ENCODE measurements at regions not wholly inside any gene's neighbourhood (a gene's known extent, or its start where the extent isn't known, plus 50 kb on each side); places are given as distances from the start of the nearest gene placed in this dataset.
"Not testable (repeated sequence)": the region's sequence is repeated elsewhere in the genome, so short reads cannot be mapped to it uniquely, and the experiment has no call there.

DNA sequence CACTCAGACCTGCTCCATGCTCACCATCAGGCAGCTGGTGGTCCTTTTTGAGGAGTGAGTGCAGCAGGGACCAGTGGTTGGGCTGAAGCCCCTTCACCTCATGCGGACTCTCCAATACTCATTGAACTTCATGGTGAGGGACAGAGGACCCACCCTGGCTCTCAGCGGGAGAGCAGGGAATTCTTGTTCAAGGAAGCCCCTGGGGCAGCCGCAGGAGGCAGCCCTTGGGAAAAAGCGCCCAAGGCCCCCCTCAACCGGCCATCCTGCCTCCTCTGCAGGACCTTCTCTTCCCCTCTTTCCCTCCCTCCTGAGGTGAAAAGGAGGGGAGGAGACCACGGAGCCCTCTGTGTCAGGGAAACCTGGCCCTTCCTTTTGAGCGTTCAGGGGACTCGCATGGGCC lies 4510.9 kb upstream of the OR11H1 start:
- not testable (repeated sequence) for H3K9ac ChIP-seq (ENCODE audit: low read depth in 1 of 2, low read length in 2 of 2); H3K9me3 ChIP-seq (ENCODE audit: control insufficient read depth in 2 of 2, low read length in 2 of 2); H3K27me3 ChIP-seq (ENCODE audit: control insufficient read depth in 2 of 2, insufficient read depth in 2 of 2, low read length in 2 of 2); H3K27ac ChIP-seq (ENCODE audit: low read depth in 2 of 2, low read length in 2 of 2); H3K4me3 ChIP-seq (ENCODE audit: low read length in 2 of 2); H3K36me3 ChIP-seq (ENCODE audit: control insufficient read depth in 2 of 2, insufficient read depth in 2 of 2, low read length in 2 of 2); H3K4me1 ChIP-seq (ENCODE audit: control insufficient read depth in 2 of 2, insufficient read depth in 2 of 2, low read length in 2 of 2)

- not testable (repeated sequence) for H3K36me3 ChIP-seq (ENCODE audit: control insufficient read depth in 2 of 2, insufficient read depth in 2 of 2, low read length in 2 of 2); H3K4me3 ChIP-seq (ENCODE audit: low read length in 2 of 2); H3K9ac ChIP-seq (ENCODE audit: low read depth in 1 of 2, low read length in 2 of 2); H3K9me3 ChIP-seq (ENCODE audit: control insufficient read depth in 2 of 2, low read length in 2 of 2); H3K4me1 ChIP-seq (ENCODE audit: control insufficient read depth in 2 of 2, insufficient read depth in 2 of 2, low read length in 2 of 2); H3K27ac ChIP-seq (ENCODE audit: low read depth in 2 of 2, low read length in 2 of 2); H3K27me3 ChIP-seq (ENCODE audit: control insufficient read depth in 2 of 2, insufficient read depth in 2 of 2, low read length in 2 of 2)
Measured at GRCh38 chr22:11020522-11020921, 4507.5 kb upstream of the OR11H1 start.

- H3K27ac ChIP-seq (ENCODE audit: low read depth in 2 of 2, low read length in 2 of 2); H3K27me3 ChIP-seq (ENCODE audit: control insufficient read depth in 2 of 2, insufficient read depth in 2 of 2, low read length in 2 of 2); H3K4me1 ChIP-seq (ENCODE audit: control insufficient read depth in 2 of 2, insufficient read depth in 2 of 2, low read length in 2 of 2); H3K4me3 ChIP-seq (ENCODE audit: low read length in 2 of 2); H3K9ac ChIP-seq (ENCODE audit: low read depth in 1 of 2, low read length in 2 of 2); H3K36me3 ChIP-seq (ENCODE audit: control insufficient read depth in 2 of 2, insufficient read depth in 2 of 2, low read length in 2 of 2): not testable (repeated sequence)
- peaks cover 6 to 29% of the 10 kb centered on the region in 2 donors for H3K9me3 ChIP-seq (ENCODE audit: control insufficient read depth in 2 of 2, low read length in 2 of 2)
Measured at GRCh38 chr22:11026541-11026940, 4501.5 kb upstream of the OR11H1 start.

DNA sequence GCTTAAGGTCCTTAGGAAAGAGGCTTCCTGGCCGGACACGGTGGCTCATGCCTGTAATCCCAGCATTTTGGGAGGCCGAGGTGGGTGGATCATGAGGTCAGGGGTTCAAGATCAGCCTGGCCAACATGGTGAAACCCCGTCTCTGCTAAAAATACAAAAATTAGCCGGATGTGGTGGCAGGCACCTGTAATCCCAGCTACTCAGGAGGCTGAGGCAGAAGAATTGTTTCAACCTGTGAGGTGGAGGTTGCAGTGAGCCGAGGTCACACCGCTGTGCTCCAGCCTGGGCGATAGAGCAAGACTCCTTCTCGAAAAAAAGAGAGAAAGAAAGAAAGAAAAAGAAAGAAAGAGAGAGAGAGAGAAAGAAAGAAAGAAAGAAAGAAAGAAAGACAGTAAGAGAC lies 4500.9 kb upstream of the OR11H1 start:
- H3K27me3 ChIP-seq (ENCODE audit: control insufficient read depth in 2 of 2, insufficient read depth in 2 of 2, low read length in 2 of 2); H3K36me3 ChIP-seq (ENCODE audit: control insufficient read depth in 2 of 2, insufficient read depth in 2 of 2, low read length in 2 of 2); H3K4me1 ChIP-seq (ENCODE audit: control insufficient read depth in 2 of 2, insufficient read depth in 2 of 2, low read length in 2 of 2); H3K27ac ChIP-seq (ENCODE audit: low read depth in 2 of 2, low read length in 2 of 2); H3K9ac ChIP-seq (ENCODE audit: low read depth in 1 of 2, low read length in 2 of 2); H3K4me3 ChIP-seq (ENCODE audit: low read length in 2 of 2): not testable (repeated sequence)
- peaks cover 6 to 32% of the 10 kb centered on the region in 2 donors for H3K9me3 ChIP-seq (ENCODE audit: control insufficient read depth in 2 of 2, low read length in 2 of 2)

- H3K36me3 ChIP-seq (ENCODE audit: control insufficient read depth in 2 of 2, insufficient read depth in 2 of 2, low read length in 2 of 2); H3K4me3 ChIP-seq (ENCODE audit: low read length in 2 of 2); H3K4me1 ChIP-seq (ENCODE audit: control insufficient read depth in 2 of 2, insufficient read depth in 2 of 2, low read length in 2 of 2); H3K27ac ChIP-seq (ENCODE audit: low read depth in 2 of 2, low read length in 2 of 2); H3K27me3 ChIP-seq (ENCODE audit: control insufficient read depth in 2 of 2, insufficient read depth in 2 of 2, low read length in 2 of 2); H3K9ac ChIP-seq (ENCODE audit: low read depth in 1 of 2, low read length in 2 of 2): not testable (repeated sequence)
- H3K9me3 ChIP-seq (ENCODE audit: control insufficient read depth in 2 of 2, low read length in 2 of 2) = peaks cover 6 to 33% of the 10 kb centered on the region in 2 donors
Measured at GRCh38 chr22:11027532-11027931, 4500.5 kb upstream of the OR11H1 start.

DNA sequence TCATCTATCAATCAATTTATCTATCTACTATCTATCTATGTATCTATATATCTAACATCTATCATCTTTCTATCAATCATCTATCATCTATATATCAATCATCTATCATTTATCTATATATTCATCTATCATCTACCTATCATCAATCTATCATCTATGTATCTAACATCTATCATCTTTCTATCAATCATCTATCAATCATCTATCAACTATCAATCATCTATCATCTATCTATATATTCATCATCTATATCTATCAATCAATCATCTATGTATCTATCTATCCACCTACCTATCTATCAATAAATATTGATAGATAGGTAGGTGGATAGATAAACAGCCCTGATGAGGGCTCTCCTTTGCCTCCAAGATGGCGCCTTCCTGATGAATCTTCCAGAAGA lies 4499.8 kb upstream of the OR11H1 start:
- H3K36me3 ChIP-seq (ENCODE audit: control insufficient read depth in 2 of 2, insufficient read depth in 2 of 2, low read length in 2 of 2); H3K4me3 ChIP-seq (ENCODE audit: low read length in 2 of 2); H3K27me3 ChIP-seq (ENCODE audit: control insufficient read depth in 2 of 2, insufficient read depth in 2 of 2, low read length in 2 of 2); H3K27ac ChIP-seq (ENCODE audit: low read depth in 2 of 2, low read length in 2 of 2); H3K9ac ChIP-seq (ENCODE audit: low read depth in 1 of 2, low read length in 2 of 2); H3K4me1 ChIP-seq (ENCODE audit: control insufficient read depth in 2 of 2, insufficient read depth in 2 of 2, low read length in 2 of 2): not testable (repeated sequence)
- peaks cover 6 to 33% of the 10 kb centered on the region in 2 donors for H3K9me3 ChIP-seq (ENCODE audit: control insufficient read depth in 2 of 2, low read length in 2 of 2)

DNA sequence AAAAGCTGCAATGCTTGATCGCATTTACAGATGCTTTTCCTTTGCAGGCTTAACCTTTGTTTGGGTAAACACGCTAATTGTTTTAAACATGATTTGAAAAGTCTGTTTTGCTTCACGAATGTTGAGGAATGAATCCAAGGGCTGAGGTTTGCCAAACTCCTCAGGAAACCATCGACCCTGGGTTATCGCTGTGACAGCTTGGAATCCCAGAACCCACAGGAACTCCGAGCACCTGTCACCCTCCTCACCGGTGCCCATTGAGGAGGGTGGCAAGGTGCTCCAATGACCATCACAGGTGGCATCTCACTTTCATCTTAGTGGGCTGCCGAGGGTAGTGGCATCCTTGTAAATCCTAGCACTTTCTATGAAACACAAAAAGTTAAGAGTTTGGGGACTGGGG lies 4498.5 kb upstream of the OR11H1 start:
- peaks cover 8 to 36% of the 10 kb centered on the region in 2 donors for H3K9me3 ChIP-seq (ENCODE audit: control insufficient read depth in 2 of 2, low read length in 2 of 2)

DNA sequence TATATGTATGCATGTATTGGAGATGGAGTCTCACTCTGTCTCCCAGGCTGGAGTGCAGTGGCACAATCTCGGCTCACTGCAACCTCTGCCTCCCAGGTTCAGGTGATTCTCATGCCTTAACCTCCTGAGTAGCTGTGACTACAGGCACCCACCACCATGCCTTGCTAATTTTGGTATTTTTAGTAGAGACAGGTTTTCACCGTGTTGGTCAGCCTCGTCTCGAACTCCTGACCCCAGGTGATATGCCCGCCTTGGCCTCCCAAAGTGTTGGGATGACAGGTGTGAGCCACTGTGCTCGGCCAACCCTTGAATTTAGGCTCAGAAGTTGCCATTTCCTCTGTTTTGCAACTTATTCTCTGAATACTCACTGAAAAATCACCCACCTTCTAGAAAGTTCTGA lies 4498.0 kb upstream of the OR11H1 start:
- H3K9ac ChIP-seq (ENCODE audit: low read depth in 1 of 2, low read length in 2 of 2); H3K27me3 ChIP-seq (ENCODE audit: control insufficient read depth in 2 of 2, insufficient read depth in 2 of 2, low read length in 2 of 2); H3K27ac ChIP-seq (ENCODE audit: low read depth in 2 of 2, low read length in 2 of 2): not testable (repeated sequence)

More for the DNA sequence above, 4498.5 kb upstream of the OR11H1 start:
- not testable (repeated sequence) for H3K4me3 ChIP-seq (ENCODE audit: low read length in 2 of 2); H3K4me1 ChIP-seq (ENCODE audit: control insufficient read depth in 2 of 2, insufficient read depth in 2 of 2, low read length in 2 of 2); H3K27ac ChIP-seq (ENCODE audit: low read depth in 2 of 2, low read length in 2 of 2); H3K36me3 ChIP-seq (ENCODE audit: control insufficient read depth in 2 of 2, insufficient read depth in 2 of 2, low read length in 2 of 2); H3K27me3 ChIP-seq (ENCODE audit: control insufficient read depth in 2 of 2, insufficient read depth in 2 of 2, low read length in 2 of 2); H3K9ac ChIP-seq (ENCODE audit: low read depth in 1 of 2, low read length in 2 of 2)

GRCh38 chr22:11030571-11031410 lies 4497.2 kb upstream of the OR11H1 start:
- not testable (repeated sequence) for H3K4me1 ChIP-seq (ENCODE audit: control insufficient read depth in 2 of 2, insufficient read depth in 2 of 2, low read length in 2 of 2); H3K36me3 ChIP-seq (ENCODE audit: control insufficient read depth in 2 of 2, insufficient read depth in 2 of 2, low read length in 2 of 2); H3K9ac ChIP-seq (ENCODE audit: low read depth in 1 of 2, low read length in 2 of 2); H3K4me3 ChIP-seq (ENCODE audit: low read length in 2 of 2); H3K27ac ChIP-seq (ENCODE audit: low read depth in 2 of 2, low read length in 2 of 2); H3K27me3 ChIP-seq (ENCODE audit: control insufficient read depth in 2 of 2, insufficient read depth in 2 of 2, low read length in 2 of 2)
- peaks cover 11 to 41% of the 10 kb centered on the region in 2 donors for H3K9me3 ChIP-seq (ENCODE audit: control insufficient read depth in 2 of 2, low read length in 2 of 2)

More for the DNA sequence above, 4498.0 kb upstream of the OR11H1 start:
- H3K4me3 ChIP-seq (ENCODE audit: low read length in 2 of 2); H3K36me3 ChIP-seq (ENCODE audit: control insufficient read depth in 2 of 2, insufficient read depth in 2 of 2, low read length in 2 of 2); H3K4me1 ChIP-seq (ENCODE audit: control insufficient read depth in 2 of 2, insufficient read depth in 2 of 2, low read length in 2 of 2): not testable (repeated sequence)
- peaks cover 11 to 39% of the 10 kb centered on the region in 2 donors for H3K9me3 ChIP-seq (ENCODE audit: control insufficient read depth in 2 of 2, low read length in 2 of 2)

GRCh38 chr22:11032115-11032514 lies 4495.9 kb upstream of the OR11H1 start:
- H3K27ac ChIP-seq (ENCODE audit: low read depth in 2 of 2, low read length in 2 of 2); H3K27me3 ChIP-seq (ENCODE audit: control insufficient read depth in 2 of 2, insufficient read depth in 2 of 2, low read length in 2 of 2); H3K36me3 ChIP-seq (ENCODE audit: control insufficient read depth in 2 of 2, insufficient read depth in 2 of 2, low read length in 2 of 2); H3K4me3 ChIP-seq (ENCODE audit: low read length in 2 of 2); H3K9ac ChIP-seq (ENCODE audit: low read depth in 1 of 2, low read length in 2 of 2); H3K4me1 ChIP-seq (ENCODE audit: control insufficient read depth in 2 of 2, insufficient read depth in 2 of 2, low read length in 2 of 2): not testable (repeated sequence)
- H3K9me3 ChIP-seq (ENCODE audit: control insufficient read depth in 2 of 2, low read length in 2 of 2) = peaks cover 14 to 47% of the 10 kb centered on the region in 2 donors

- H3K4me3 ChIP-seq (ENCODE audit: low read length in 2 of 2); H3K36me3 ChIP-seq (ENCODE audit: control insufficient read depth in 2 of 2, insufficient read depth in 2 of 2, low read length in 2 of 2); H3K27ac ChIP-seq (ENCODE audit: low read depth in 2 of 2, low read length in 2 of 2); H3K27me3 ChIP-seq (ENCODE audit: control insufficient read depth in 2 of 2, insufficient read depth in 2 of 2, low read length in 2 of 2); H3K9ac ChIP-seq (ENCODE audit: low read depth in 1 of 2, low read length in 2 of 2); H3K4me1 ChIP-seq (ENCODE audit: control insufficient read depth in 2 of 2, insufficient read depth in 2 of 2, low read length in 2 of 2): not testable (repeated sequence)
- peaks cover 16 to 56% of the 10 kb centered on the region in 2 donors for H3K9me3 ChIP-seq (ENCODE audit: control insufficient read depth in 2 of 2, low read length in 2 of 2)
Measured at GRCh38 chr22:11034660-11034987, 4493.4 kb upstream of the OR11H1 start.

Data from mucosa of rectum (tissue), 2 donors.